Neural cell (in vitro differentiated cells): ENCODE measurements at regions not wholly inside any gene's neighbourhood (a gene's known extent, or its start where the extent isn't known, plus 50 kb on each side); places are given as distances from the start of the nearest gene placed in this dataset.

Experiments
- H2AFZ ChIP-seq: fragments of 200-600, 300-800 bp; sonication (generic), shearing (Covaris generic); 2 replicates; pipeline ENCODE4 v1.6.0; 2014; ENCODE audit warnings: low read depth, mild to moderate bottlenecking, antibody characterized with exemption, low read length, moderate library complexity
- H3F3A ChIP-seq: fragments of 200-600 bp; shearing (Covaris generic); 2 replicates; pipeline ENCODE4 v1.6.1; 2016; ENCODE audit warnings: mild to moderate bottlenecking, moderate library complexity, mixed read lengths, antibody characterized with exemption, low read length; ENCODE audit not compliant: insufficient read depth, poor library complexity, severe bottlenecking
- H3K27ac ChIP-seq: fragments of 200-600, 300-800 bp; sonication (generic), shearing (Covaris generic); 2 replicates; pipeline ENCODE4 v1.5.1; 2014; ENCODE audit warnings: mild to moderate bottlenecking, low read length, moderate library complexity
- H3K27me3 ChIP-seq: fragments of 300-800, 200-600 bp; sonication (generic), shearing (Covaris generic); 2 replicates; pipeline ENCODE4 v1.6.0; 2014; ENCODE audit warnings: mild to moderate bottlenecking, low read depth, low read length, moderate library complexity; ENCODE audit not compliant: insufficient read depth
- H3K36me3 ChIP-seq: fragments of 300-800, 200-600 bp; sonication (generic), shearing (Covaris generic); 2 replicates; pipeline ENCODE4 v1.5.1; 2014; ENCODE audit warnings: mild to moderate bottlenecking, antibody characterized with exemption, low read length, moderate library complexity; ENCODE audit not compliant: insufficient read depth
- H3K4me2 ChIP-seq: fragments of 300-800, 200-600 bp; sonication (generic), shearing (Covaris generic); 2 replicates; pipeline ENCODE4 v1.6.0; 2014; ENCODE audit warnings: mild to moderate bottlenecking, low read length
- H3K4me3 ChIP-seq: fragments of 300-800, 200-600 bp; sonication (generic), shearing (Covaris generic); 2 replicates; pipeline ENCODE4 v1.5.1; 2014; ENCODE audit warnings: mild to moderate bottlenecking, low read length, moderate library complexity
- H3K79me2 ChIP-seq: fragments of 200-600 bp; shearing (Covaris generic); replicated peaks from 2 replicates; pipeline ENCODE4 v1.6.0; 2014; ENCODE audit warnings: mild to moderate bottlenecking, low read length, moderate library complexity; ENCODE audit not compliant: insufficient read depth
- H3K9ac ChIP-seq: fragments of 300-800, 200-600 bp; sonication (generic), shearing (Covaris generic); 2 replicates; pipeline ENCODE4 v1.6.1; 2016; ENCODE audit warnings: mild to moderate bottlenecking, low read length, mixed read lengths
- H3K9me2 ChIP-seq: fragments of 200-600 bp; shearing (Covaris generic); 2 replicates; pipeline ENCODE4 v1.6.1; 2016; ENCODE audit warnings: mild to moderate bottlenecking, low read length, mixed read lengths; ENCODE audit not compliant: insufficient read depth
- H3K9me3 ChIP-seq: fragments of 200-600, 300-800 bp; sonication (generic), shearing (Covaris generic); 2 replicates; pipeline ENCODE4 v1.6.1; 2016; ENCODE audit warnings: mild to moderate bottlenecking, mixed run types, low read length, moderate library complexity, mixed read lengths
- H4K20me1 ChIP-seq: fragments of 200-600 bp; shearing (Covaris generic); 2 replicates; pipeline ENCODE4 v1.6.1; 2016; ENCODE audit warnings: mild to moderate bottlenecking, mixed run types; ENCODE audit not compliant: insufficient read depth
- CTCF ChIP-seq: fragments of 450-650 bp; IDR thresholded peaks from 2 replicates; pipeline ENCODE4 v1.5.1; 2014; ENCODE audit warnings: antibody characterized with exemption, mild to moderate bottlenecking, moderate library complexity; ENCODE audit not compliant: poor library complexity, severe bottlenecking
- EP300 ChIP-seq: fragments of 450-650 bp; conservative IDR thresholded peaks from 2 replicates; pipeline ENCODE4 v1.6.1; 2014; ENCODE audit warnings: antibody characterized with exemption, mild to moderate bottlenecking, moderate library complexity; ENCODE audit not compliant: poor library complexity, severe bottlenecking
- EZH2 ChIP-seq: fragments of 200-600, 300-800 bp; shearing (Covaris generic), sonication (generic); IDR thresholded peaks from 2 replicates; pipeline ENCODE4 v1.6.1; 2014; ENCODE audit warnings: antibody characterized with exemption, low read length, borderline replicate concordance, mild to moderate bottlenecking; ENCODE audit not compliant: insufficient read depth, poor library complexity, severe bottlenecking
- MXI1 ChIP-seq: fragments of 450-650 bp; conservative IDR thresholded peaks from 2 replicates; pipeline ENCODE4 v1.6.1; 2014; ENCODE audit warnings: antibody characterized with exemption, mild to moderate bottlenecking; ENCODE audit not compliant: poor library complexity, severe bottlenecking
- POLR2AphosphoS5 ChIP-seq: IDR thresholded peaks from 2 replicates; pipeline ENCODE4 v1.6.1; 2012
- RAD21 ChIP-seq: fragments of 450-650 bp; conservative IDR thresholded peaks from 2 replicates; pipeline ENCODE4 v1.6.1; 2014; ENCODE audit warnings: antibody characterized with exemption, mild to moderate bottlenecking, moderate library complexity
- REST ChIP-seq: IDR thresholded peaks from 2 replicates; pipeline ENCODE4 v1.6.1; 2012; ENCODE audit warnings: borderline replicate concordance
- SMC3 ChIP-seq: fragments of 450-650 bp; conservative IDR thresholded peaks from 2 replicates; pipeline ENCODE4 v1.6.1; 2014; ENCODE audit warnings: antibody characterized with exemption, mild to moderate bottlenecking, moderate library complexity; ENCODE audit not compliant: poor library complexity
- TAF1 ChIP-seq: IDR thresholded peaks from 2 replicates; pipeline ENCODE4 v1.6.1; 2012; ENCODE audit warnings: low read depth

GRCh38 chr5:59988396-59988795 is 94.9 kb upstream of the PDE4D start:
- Histone ChIP-seq H3K36me3 (no peaks in the 10 kb centered on the region), H4K20me1 (no peaks in the 10 kb centered on the region), H3K27ac (no peak overlapping the region), H3K9me3 (no peaks in the 10 kb centered on the region), H3K9me2 (no peaks in the 10 kb centered on the region), H2AFZ (no peak overlapping the region), H3K79me2 (no peaks in the 10 kb centered on the region), H3F3A (no peaks in the 10 kb centered on the region), H3K4me2 (no peak overlapping the region), H3K9ac (no peak overlapping the region), H3K27me3 (no peaks in the 10 kb centered on the region), H3K4me3 (no peak overlapping the region)
- TF ChIP-seq EZH2 (no peak), MXI1 (no peak)

- Histone ChIP-seq H3F3A (no peaks in the 10 kb centered on the region), H3K9ac (no peak overlapping the region), H3K27me3 (no peaks in the 10 kb centered on the region), H3K27ac (no peak overlapping the region), H3K4me2 (no peak overlapping the region), H4K20me1 (no peaks in the 10 kb centered on the region), H3K79me2 (no peaks in the 10 kb centered on the region), H3K36me3 (no peaks in the 10 kb centered on the region), H3K4me3 (no peak overlapping the region), H3K9me3 (no peaks in the 10 kb centered on the region), H2AFZ (no peak overlapping the region), H3K9me2 (no peaks in the 10 kb centered on the region)
- no peak for TF ChIP-seq TAF1
- no peak for TF ChIP-seq POLR2AphosphoS5
- no peak for TF ChIP-seq CTCF
- TF ChIP-seq REST = no peak
- TF ChIP-seq EZH2 = no peak
- TF ChIP-seq MXI1 = no peak
- TF ChIP-seq RAD21 = no peak
- no peak for TF ChIP-seq SMC3
- no peak for TF ChIP-seq EP300
These were observed 82.8 kb upstream of the PDE4D start for GRCh38 chr5:59976342-59976741.

- no peaks in the 10 kb centered on the region for H3F3A ChIP-seq
- no peak overlapping the region for H2AFZ ChIP-seq
- no peaks in the 10 kb centered on the region for H3K36me3 ChIP-seq
- H3K79me2 ChIP-seq = no peaks in the 10 kb centered on the region
- H3K4me3 ChIP-seq = no peak overlapping the region
- H3K27ac ChIP-seq = no peak overlapping the region
- no peak overlapping the region for H3K9ac ChIP-seq
- H3K9me3 ChIP-seq = no peaks in the 10 kb centered on the region
- no peaks in the 10 kb centered on the region for H3K27me3 ChIP-seq
- H3K9me2 ChIP-seq = no peaks in the 10 kb centered on the region
- TF ChIP-seq MXI1 = no peak
- no peak for TF ChIP-seq EZH2
- TF ChIP-seq POLR2AphosphoS5 = no peak
- no peak for TF ChIP-seq TAF1
- TF ChIP-seq CTCF = no peak
- TF ChIP-seq RAD21 = no peak
- no peak for TF ChIP-seq SMC3
- TF ChIP-seq REST = no peak
- no peak for TF ChIP-seq EP300
- H3K4me2 ChIP-seq = no peak overlapping the region
- no peaks in the 10 kb centered on the region for H4K20me1 ChIP-seq
These were observed 78.5 kb upstream of the PDE4D start for GRCh38 chr5:59972043-59972442.
